NT2/D1 (cell line): ENCODE measurements at regions not wholly inside any gene's neighbourhood (a gene's known extent, or its start where the extent isn't known, plus 50 kb on each side); places are given as distances from the start of the nearest gene placed in this dataset.

Source experiments
- DNase-seq: peaks from one replicate; pipeline ENCODE4 v3.0.0-alpha.2; 2011; ENCODE audit warnings: low read depth, low spot score
- H3K27me3 ChIP-seq: 2 replicates; pipeline ENCODE4 v1.6.0; 2011; ENCODE audit warnings: mild to moderate bottlenecking; ENCODE audit not compliant: insufficient read length, insufficient read depth
- H3K36me3 ChIP-seq: 2 replicates; pipeline ENCODE4 v1.6.1; 2011; ENCODE audit warnings: mild to moderate bottlenecking, low read length, mixed read lengths; ENCODE audit not compliant: insufficient read depth, insufficient read length
- H3K4me1 ChIP-seq: 2 replicates; pipeline ENCODE4 v1.5.1; 2011; ENCODE audit not compliant: insufficient read depth, insufficient read length
- H3K4me3 ChIP-seq: 2 replicates; pipeline ENCODE4 v1.5.1; 2011; ENCODE audit warnings: low read depth; ENCODE audit not compliant: insufficient read length
- H3K9ac ChIP-seq: 2 replicates; pipeline ENCODE4 v1.6.0; 2011; ENCODE audit warnings: low read depth; ENCODE audit not compliant: insufficient read length
- H3K9me3 ChIP-seq: 2 replicates; pipeline ENCODE4 v1.5.1; 2011; ENCODE audit warnings: mild to moderate bottlenecking, low read length; ENCODE audit not compliant: insufficient read depth
- SUZ12 ChIP-seq: IDR thresholded peaks from 2 replicates; pipeline ENCODE4 v1.6.1; 2011; ENCODE audit not compliant: insufficient read length, insufficient read depth; ENCODE audit errors: extremely low read depth
- YY1 ChIP-seq: IDR thresholded peaks from 2 replicates; pipeline ENCODE4 v1.6.1; 2011; ENCODE audit not compliant: insufficient read length, insufficient read depth
- ZNF274 ChIP-seq: IDR thresholded peaks from 2 replicates; pipeline ENCODE4 v1.6.1; 2011; ENCODE audit warnings: mild to moderate bottlenecking, low read depth, low read length

GRCh38 chr2:221364672-221365071 is 207.4 kb downstream of the EPHA4 start:
- DNase-seq = no peak
- Histone ChIP-seq H3K36me3 (no peaks in the 10 kb centered on the region), H3K9me3 (no peaks in the 10 kb centered on the region), H3K4me1 (no peaks in the 10 kb centered on the region), H3K9ac (no peak overlapping the region), H3K27me3 (no peaks in the 10 kb centered on the region), H3K4me3 (no peak overlapping the region)
- no peak for TF ChIP-seq ZNF274
- TF ChIP-seq YY1 = no peak
- TF ChIP-seq SUZ12 = no peak
